Glutamatergic neuron (in vitro differentiated cells): ENCODE measurements at regions not wholly inside any gene's neighbourhood (a gene's known extent, or its start where the extent isn't known, plus 50 kb on each side); places are given as distances from the start of the nearest gene placed in this dataset.
"Not testable (repeated sequence)": the region's sequence is repeated elsewhere in the genome, so short reads cannot be mapped to it uniquely, and the experiment has no call there.

Source experiments
- DNase-seq: peaks from one replicate; pipeline ENCODE4 v3.0.0; 2022
- H3K27ac Mint-ChIP-seq: one replicate; pipeline ENCODE4 v1.8.0; 2020; ENCODE audit warnings: mild to moderate bottlenecking, mixed read lengths, inconsistent platforms; ENCODE audit not compliant: unreplicated experiment
- H3K27me3 Mint-ChIP-seq: one replicate; pipeline ENCODE4 v1.8.0; 2020; ENCODE audit warnings: mild to moderate bottlenecking, moderate library complexity, mixed read lengths, inconsistent platforms; ENCODE audit not compliant: unreplicated experiment
- H3K36me3 Mint-ChIP-seq: one replicate; pipeline ENCODE4 v1.8.0; 2020; ENCODE audit warnings: mild to moderate bottlenecking, mixed read lengths, inconsistent platforms; ENCODE audit not compliant: unreplicated experiment
- H3K4me1 Mint-ChIP-seq: one replicate; pipeline ENCODE4 v1.8.0; 2020; ENCODE audit warnings: mild to moderate bottlenecking, low read depth, mixed read lengths, inconsistent platforms; ENCODE audit not compliant: unreplicated experiment
- H3K4me3 Mint-ChIP-seq: one replicate; pipeline ENCODE4 v1.8.0; 2020; ENCODE audit warnings: mild to moderate bottlenecking, mixed read lengths, inconsistent platforms; ENCODE audit not compliant: unreplicated experiment
- H3K9me3 Mint-ChIP-seq: one replicate; pipeline ENCODE4 v1.8.0; 2020; ENCODE audit warnings: mild to moderate bottlenecking, moderate library complexity, mixed read lengths, inconsistent platforms; ENCODE audit not compliant: unreplicated experiment
- TF ChIP-seq, protein P1 (sequence below): fragments of 200-600 bp; sonication (generic); IDR thresholded peaks from one replicate; pipeline ENCODE4 v1.5.0; 2021; ENCODE audit not compliant: partially characterized antibody, unreplicated experiment

DNA sequence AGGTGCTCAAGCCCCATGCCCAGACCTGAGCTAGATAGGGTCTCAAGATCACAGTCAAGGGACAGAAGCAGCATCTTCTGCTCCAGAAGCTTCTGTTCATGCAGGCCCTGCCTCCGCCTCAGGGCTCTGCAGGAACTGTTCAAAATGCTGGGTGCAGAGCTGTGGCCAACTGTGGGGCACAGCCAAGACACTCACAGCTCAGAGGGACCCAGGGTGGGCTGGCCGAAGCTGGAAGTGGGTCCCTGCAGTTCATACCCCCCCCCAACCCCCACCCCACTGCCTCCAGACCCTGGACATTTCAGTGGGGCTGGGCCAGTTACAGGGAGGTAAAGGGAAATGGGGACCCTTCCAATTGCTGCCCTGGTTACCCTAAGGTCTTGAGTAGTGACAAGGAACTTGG, 129.0 kb downstream of the CRYBB2 start:
- TF ChIP-seq, protein P1, sequence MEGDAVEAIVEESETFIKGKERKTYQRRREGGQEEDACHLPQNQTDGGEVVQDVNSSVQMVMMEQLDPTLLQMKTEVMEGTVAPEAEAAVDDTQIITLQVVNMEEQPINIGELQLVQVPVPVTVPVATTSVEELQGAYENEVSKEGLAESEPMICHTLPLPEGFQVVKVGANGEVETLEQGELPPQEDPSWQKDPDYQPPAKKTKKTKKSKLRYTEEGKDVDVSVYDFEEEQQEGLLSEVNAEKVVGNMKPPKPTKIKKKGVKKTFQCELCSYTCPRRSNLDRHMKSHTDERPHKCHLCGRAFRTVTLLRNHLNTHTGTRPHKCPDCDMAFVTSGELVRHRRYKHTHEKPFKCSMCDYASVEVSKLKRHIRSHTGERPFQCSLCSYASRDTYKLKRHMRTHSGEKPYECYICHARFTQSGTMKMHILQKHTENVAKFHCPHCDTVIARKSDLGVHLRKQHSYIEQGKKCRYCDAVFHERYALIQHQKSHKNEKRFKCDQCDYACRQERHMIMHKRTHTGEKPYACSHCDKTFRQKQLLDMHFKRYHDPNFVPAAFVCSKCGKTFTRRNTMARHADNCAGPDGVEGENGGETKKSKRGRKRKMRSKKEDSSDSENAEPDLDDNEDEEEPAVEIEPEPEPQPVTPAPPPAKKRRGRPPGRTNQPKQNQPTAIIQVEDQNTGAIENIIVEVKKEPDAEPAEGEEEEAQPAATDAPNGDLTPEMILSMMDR: no peak
- Mint-ChIP-seq H3K4me3 (no peak overlapping the region), H3K9me3 (peaks cover 5% of the 10 kb centered on the region), H3K4me1 (no peaks in the 10 kb centered on the region), H3K27me3 (peaks cover 5% of the 10 kb centered on the region), H3K36me3 (peaks cover 32% of the 10 kb centered on the region), H3K27ac (no peak overlapping the region)
- no peak for DNase-seq

DNA sequence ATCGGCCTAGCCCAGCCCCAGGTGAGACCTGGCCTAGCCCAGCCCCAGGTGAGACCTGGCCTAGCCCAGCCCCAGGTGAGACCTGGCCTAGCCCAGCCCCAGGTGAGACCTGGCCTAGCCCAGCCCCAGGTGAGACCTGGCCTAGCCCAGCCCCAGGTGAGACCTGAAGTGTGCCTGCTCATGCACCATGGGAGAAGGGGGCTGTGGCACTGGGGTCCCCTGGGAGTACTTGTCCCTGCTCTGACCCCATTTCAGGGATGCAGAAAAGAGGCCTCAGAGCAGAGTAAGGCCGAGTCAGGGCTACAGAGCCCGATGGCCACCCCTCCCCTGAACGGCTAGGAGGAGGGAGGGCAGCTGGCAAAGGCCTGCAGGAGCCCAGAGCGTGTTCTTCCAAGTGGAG, 129.6 kb downstream of the CRYBB2 start:
- H3K27ac Mint-ChIP-seq, H3K4me1 Mint-ChIP-seq, H3K27me3 Mint-ChIP-seq, H3K4me3 Mint-ChIP-seq, H3K9me3 Mint-ChIP-seq, DNase-seq: not testable (repeated sequence)
- H3K36me3 Mint-ChIP-seq: peaks cover 26% of the 10 kb centered on the region

DNA sequence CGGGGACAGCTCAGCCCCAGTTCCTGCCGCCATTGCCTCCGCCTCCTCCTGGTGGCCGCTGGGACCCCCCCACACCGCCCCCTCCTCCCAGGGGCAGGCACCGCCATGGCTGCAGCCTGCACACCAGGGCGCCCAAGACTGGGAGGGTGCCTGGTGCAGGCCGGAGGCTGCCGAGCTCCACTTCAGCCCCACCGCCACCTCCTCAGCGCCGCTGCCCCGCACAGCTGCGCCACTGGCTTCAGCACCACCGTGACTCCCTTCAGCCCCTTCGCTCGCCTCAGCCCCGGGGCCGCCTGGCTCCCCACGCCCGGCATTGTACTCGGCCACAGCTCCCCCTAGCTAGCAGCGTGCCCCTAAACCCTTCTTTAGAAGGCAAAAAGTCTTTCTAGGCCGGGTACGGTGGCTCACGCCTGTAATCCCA, 131.1 kb downstream of the CRYBB2 start:
- Mint-ChIP-seq H3K4me1 (no peaks in the 10 kb centered on the region), H3K36me3 (peaks cover 26% of the 10 kb centered on the region), H3K27me3 (peaks cover 7% of the 10 kb centered on the region), H3K9me3 (peaks cover 3% of the 10 kb centered on the region), H3K27ac (no peak overlapping the region), H3K4me3 (no peak overlapping the region)
- no peak for DNase-seq
- TF ChIP-seq, protein P1: no peak

DNA sequence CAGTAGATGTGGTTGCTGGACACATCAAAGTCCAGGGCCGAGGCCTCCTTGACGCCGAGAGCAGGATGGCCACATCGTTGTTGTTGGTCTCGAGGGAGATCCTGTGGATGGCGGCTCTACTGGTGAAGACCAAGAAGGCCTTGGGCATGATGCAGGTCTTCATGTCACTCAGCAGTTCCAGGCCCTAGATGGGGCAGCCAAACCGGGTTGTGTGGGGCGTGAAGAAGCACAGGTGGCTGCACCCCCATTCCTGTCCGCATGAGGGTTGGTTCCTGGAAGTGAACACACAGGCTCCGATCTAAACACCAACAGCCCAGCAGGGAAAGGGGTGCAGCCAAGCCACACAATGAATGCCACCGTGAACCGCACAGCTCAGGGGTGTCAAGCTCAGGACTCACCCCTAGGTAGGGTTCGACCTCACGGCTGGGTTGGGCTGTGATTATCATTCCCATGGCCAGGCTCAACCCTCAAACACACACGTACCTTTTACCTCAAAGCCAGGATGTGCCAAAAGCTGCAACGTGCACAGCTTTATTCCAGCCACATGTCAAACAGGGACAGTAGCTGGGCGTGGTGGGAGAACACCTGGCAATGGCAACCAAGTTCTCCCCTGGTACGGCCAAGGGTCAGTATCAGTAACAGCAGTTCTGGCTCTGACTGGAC, 132.3 kb downstream of the CRYBB2 start:
- Mint-ChIP-seq H3K36me3 (peaks cover 20% of the 10 kb centered on the region), H3K27ac (no peak overlapping the region), H3K4me3 (no peak overlapping the region), H3K27me3 (peaks cover 11% of the 10 kb centered on the region), H3K4me1 (no peaks in the 10 kb centered on the region), H3K9me3 (peaks cover 5% of the 10 kb centered on the region)
- peak; percentile 10 for DNase-seq
- TF ChIP-seq, protein P1: no peak

DNA sequence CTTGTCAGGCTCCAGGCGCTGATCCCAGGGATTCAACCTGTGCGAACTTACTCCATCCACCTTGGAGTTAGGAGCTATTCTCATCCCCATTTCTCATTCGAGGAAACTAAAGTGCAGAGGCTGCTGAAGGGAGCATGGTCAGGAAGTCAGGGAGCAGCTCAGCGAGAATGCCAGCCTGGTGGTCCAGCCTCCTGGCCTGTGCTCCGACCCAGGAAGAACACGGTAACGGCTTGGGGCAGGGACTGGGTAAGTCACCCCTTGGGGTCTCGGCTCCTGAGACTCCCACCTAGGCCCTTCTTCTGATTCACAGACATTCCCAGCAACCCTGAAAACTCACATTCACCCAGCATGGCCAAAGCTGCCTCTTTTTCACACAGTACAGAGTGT, 132.8 kb downstream of the CRYBB2 start:
- H3K36me3 Mint-ChIP-seq: peaks cover 20% of the 10 kb centered on the region
- H3K4me1 Mint-ChIP-seq: no peaks in the 10 kb centered on the region

More for the DNA sequence above, 132.8 kb downstream of the CRYBB2 start:
- Mint-ChIP-seq H3K27me3 (peaks cover 11% of the 10 kb centered on the region), H3K4me3 (no peak overlapping the region), H3K9me3 (peaks cover 5% of the 10 kb centered on the region), H3K27ac (no peak overlapping the region)
- TF ChIP-seq, protein P1: no peak
- no peak for DNase-seq
